ENCODE measurements at regions not wholly inside any gene's neighbourhood (a gene's known extent, or its start where the extent isn't known, plus 50 kb on each side); places are given as distances from the start of the nearest gene placed in this dataset.

DNA sequence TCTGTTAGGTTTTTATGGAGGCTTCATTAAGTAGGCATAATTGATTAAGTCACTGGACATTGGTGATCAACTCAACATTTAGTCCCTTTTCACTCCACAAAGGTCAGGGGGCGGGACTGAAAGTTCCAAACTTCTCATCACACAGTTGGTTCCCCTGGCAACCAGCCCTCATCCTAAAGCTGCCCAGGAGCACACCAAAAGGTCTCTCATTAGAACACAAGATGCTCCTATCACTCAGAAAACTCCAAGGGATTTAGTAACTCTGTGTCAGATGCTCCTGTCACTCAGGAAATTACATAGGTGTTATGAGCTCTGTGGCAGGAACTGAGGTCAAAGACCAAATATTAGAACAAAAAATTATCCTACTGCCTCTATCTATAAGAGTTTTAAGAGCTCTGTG, 321.5 kb downstream of the OTOL1 start:
- DNase-seq, result no peak

DNA sequence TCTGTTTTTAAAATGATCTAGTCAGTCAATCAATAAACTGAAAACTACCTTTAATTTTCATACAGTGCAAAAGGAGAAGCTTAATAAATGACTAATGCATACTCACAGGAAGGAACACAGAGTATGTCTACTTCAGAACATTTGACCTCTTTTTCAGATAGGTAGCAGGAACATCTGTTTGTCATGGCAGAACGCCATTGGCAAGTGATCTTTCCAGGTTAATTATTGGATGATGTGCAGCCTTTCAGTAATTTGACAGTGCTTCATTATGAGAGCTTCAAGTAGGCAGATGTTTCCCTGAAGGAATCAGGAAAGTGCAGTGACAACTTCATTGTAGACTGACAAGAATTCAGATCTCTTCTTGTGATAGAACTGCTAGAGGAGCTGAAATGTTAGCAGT, 325.0 kb downstream of the OTOL1 start:
- DNase-seq, result no peak

DNA sequence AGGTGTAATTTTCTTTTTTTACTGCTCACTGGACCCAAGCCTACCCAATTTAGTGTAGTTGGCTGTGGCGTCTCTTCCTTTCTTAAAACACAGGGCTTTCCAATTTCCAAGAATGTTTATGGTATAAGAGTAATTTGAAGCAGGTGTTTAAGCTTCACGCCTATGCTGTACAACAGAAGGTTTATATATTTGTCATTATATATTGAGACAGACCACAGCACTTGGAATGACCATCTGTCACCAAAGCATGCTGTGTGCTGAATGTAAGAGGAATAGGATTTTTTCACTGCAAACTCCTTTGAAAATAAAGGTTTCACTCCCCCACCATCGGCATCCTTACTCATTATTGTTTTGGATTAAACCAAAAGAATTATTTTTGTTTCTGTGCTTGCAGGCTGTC, 325.7 kb downstream of the OTOL1 start:
- no peak for DNase-seq

DNA sequence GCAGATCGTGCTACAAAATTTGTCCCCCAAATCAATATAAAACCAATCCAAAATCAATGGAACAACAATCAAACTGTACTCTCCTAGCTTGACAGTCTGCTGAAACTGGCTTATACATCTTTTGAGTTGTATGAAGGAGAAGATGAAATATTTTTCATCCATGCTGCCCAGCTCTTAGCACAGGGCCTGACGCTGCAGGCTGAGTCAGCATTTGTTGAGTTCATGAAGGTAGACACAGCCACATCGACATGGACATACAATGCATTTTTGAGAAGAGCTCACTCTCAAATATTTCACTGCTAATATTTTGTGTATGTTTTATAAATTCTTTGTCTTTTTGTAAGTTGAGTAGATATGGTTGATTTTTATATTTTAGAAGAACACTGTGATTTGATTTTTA, 327.3 kb downstream of the OTOL1 start:
- DNase-seq, result no peak

DNA sequence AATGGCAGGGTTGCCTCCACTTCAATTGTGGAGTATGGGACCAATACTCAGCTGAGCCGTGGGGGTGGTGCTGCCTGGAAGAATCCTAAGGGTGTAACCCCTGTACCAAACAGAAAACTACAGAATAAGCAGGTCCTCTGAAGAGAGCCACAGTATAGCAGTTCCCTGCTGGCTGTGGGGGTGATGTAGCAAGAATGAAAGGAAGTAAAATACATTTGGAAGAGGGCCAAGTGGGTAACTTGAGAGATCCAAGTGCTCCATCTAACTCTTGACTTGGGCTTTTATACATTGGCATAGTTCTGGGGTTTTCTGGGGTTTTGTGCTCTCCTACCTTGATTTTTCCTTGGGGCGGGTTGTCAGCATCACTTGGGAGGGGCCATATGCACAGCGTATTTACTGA, 341.4 kb downstream of the OTOL1 start:
- DNase-seq, result no peak

DNA sequence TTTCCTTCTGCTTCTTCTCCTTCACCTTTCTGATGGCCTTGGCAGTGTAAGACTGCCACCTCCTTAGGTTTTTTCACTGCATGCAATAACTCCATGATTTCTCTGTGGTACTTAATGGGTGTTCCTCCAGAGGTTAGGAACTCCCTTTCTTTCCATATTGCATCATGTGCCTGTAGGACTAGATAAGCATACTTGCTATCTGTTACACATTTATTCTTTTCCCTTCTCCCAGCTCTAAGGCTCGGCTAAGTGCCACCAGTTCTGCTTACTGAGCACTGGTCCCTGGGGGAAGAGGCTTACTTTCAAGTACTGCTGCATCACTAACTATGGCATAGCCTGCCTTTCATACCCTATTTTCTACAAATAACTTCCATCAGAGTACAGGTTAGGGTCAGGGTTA, 351.8 kb downstream of the OTOL1 start:
- no peak for DNase-seq

DNA sequence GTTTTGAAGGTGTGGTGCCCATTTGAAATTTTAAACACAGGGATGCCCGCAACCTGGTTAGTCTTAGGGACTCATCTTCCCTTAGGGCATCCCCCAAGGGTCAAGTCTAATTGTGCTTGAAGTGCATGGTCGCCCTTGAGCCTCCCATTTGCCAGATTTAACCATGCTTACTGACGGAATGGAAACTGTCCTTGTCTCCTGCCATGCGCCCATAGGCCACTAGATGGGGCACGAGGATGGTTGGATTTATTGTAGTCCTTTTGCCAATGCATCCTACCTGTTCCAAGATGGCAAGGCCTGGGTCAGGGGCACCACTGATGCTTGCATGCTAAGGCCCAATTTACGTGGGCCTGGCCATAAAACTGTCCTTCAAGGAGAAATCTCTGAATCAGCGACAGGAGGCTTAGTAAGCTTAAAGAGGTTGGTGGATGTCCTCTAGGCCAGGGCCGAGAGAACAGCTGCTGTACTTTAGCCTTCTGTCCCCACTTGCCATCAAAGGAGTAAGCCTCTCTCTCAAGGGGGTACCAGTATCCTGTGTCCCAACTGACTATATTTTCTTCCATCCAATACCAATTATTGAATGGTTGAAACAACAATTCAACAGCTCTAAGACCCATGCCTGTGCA, 355.4 kb downstream of the OTOL1 start:
- DNase-seq, result peak; percentile 57

DNA sequence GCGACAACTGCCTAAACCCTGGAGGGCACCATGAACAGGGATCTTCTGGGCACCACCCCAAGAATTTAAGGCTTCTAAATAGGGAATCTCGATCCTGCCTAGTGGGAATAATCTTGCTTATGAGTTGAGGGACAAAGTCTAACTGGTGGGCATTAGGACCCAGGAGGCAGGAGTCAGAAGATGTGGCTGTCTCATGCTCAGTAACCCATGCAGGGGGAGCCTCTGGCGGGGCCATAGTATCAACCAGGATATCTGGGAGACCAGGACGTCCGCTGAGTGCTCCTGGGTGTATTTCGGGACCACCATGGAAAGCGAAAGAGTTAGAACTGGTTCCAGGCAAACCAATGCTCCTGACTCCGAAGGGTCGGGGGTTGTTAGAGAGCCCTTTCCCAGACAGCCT, 356.1 kb downstream of the OTOL1 start:
- DNase-seq, result no peak

DNA sequence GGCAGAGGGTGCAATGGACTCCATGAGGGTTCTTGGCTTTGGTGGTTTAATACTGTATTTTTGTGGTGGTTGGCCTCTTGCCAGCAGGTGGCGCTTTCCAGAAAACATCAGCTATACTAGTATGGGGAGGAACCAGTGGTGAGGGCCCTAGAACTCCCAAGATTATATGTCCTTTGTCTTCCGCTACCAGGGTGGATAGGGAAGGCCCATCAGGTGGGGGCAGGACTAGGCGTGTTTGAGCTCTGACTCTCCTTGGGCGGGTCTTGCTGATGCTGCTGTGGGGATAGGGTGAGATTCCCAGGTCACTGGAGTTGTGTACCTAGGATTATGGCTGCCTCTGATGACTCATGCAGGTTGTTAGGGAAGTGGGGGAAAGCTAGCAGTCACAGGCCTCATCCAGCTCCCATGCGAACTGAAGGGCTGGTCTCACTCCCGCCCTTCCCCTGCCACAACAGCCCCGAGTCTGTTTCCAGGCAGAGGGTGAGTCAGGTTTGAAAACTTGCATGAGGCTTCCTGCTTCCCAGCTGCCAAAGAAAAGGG, 357.7 kb downstream of the OTOL1 start:
- DNase-seq, result peak; percentile 71

DNA sequence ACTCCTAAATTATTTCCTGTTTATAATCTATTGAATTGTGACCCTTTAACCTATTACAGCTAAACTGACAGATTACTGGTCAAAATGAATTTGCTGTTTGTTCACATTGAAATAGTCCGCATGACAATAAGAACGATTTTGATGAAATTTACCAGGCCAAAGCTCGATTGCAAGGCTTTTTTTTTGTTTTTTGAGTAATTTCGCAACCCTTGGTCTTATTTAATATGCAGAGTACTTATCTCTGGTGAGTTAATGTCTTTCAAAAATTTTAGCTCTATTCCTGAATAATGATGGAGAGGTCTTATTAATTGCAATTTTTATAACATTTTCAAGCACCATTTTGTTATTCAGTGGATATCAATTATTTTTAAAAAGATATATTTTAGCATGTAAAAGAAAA, 362.4 kb downstream of the OTOL1 start:
- no peak for DNase-seq

DNA sequence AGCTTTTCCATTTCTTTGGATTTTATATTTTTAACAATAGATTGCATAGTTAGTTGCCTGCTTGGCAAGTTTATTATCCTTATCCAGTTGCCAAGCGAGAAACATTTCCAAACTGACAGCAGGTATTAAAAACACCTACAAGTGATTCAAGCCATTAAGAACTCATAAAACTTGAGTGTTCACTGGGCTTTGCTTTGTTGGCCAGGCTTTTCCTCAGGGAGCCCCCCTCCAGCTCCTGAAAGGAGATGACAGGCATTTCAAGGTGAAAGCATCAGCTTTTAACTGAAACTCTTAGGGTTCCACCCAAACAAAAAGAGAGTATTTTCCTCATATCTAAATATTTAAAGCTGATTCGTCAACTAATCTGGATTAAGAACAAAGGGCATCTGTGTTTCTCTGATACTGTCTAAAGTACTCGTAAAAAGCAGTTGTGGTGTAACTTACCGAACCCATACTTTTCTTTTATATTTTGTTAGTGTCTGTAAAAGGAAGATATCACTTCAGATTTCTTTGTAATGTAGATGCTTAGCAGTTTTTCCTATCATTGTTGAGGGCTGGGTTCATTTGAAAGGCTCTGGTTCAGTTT, 363.4 kb downstream of the OTOL1 start:
- DNase-seq, result no peak

DNA sequence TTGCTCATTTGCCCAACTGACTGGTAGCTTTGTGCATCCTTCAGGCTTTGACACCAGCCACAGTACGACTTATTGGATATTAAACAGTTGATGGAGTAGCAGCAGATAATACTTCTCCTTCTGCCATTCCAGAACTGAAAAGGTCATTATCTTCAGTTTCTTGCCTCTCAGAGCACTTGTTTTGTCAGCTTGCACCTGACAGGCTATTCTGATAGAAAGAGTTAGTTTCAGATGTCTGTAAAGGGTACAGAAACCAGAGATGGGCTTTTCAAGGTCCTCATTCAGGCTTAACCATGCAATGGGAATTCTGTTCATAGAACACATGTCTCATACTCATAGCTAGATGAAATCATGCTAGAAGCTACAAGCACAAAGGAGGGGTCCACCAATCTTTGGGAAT, 367.2 kb downstream of the OTOL1 start:
- DNase-seq, result no peak

DNA sequence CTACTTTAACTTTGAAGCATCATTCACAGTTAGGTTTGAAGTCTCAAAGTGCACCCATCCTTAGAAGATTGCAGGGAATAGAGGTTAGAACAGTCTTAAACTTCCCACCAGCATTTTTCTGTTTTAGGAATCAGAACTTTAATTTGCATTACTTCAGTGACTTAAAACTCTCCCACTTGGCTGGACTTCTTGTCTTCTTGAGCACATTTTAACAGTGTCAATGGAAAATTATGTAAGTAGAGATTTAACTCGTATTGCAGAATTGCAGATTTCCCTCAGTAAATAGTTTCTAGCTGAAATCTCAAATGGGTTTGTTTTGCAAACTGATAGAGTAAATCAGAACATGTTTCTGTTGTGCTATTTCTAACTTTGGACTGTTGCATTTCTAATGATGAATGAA, 369.6 kb downstream of the OTOL1 start:
- no peak for DNase-seq

DNA sequence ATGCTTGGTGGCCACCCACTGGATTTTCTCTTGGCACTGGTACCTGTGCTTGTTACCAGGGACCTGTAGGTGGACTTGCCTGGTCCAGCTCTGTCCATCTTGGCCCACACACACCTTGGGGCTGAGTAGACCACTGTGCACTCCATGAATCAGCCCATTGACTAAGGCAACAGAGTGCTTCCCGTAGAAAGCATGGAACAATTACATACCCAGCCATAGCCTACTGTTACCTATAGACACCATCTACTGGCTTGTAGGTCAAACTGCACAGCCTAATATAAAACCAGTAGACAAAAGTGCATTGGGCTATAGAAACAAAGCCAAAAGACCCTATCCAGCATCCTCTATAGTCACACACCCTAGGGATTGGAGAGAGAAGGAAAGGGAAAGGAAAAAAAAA, 378.9 kb downstream of the OTOL1 start:
- no peak for DNase-seq

DNA sequence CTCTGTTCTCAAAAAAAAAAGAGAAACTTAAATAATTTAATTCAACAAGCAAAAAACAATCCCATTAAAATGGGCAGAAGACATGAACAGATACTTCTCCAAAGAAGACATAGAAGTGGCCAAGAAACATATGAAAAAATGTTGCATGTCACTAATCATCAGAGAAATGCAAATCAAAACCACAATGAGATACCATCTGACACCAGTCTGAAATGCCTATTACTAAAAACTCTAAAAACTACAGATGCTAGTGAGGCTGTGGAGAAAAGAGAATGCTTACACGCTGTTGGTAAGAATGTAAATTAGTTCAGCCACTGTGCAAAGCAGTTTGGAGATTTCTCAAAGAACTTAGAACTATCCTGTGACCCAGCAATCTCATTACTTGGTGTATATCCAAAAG, 382.9 kb downstream of the OTOL1 start:
- DNase-seq, result no peak

DNA sequence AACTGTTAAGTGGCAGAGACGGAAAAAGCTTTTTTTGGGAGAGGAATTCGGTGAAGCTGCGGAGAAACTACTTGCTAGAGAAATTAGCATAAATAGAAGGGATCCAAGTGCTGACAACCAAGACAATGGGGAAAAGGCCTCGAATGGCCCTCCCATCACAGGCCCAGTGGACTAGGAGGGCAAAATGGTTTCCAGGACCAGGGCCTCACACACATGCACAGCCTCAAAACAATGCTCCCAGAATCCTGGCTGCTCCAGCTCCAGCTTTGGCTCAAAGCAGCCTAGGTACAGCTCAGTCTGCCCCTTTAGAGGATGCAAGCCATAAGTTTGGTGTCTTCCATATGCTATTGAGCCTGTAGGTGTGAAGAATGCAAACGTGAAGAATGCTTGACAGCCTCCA, 388.2 kb downstream of the OTOL1 start:
- DNase-seq, result no peak

DNA sequence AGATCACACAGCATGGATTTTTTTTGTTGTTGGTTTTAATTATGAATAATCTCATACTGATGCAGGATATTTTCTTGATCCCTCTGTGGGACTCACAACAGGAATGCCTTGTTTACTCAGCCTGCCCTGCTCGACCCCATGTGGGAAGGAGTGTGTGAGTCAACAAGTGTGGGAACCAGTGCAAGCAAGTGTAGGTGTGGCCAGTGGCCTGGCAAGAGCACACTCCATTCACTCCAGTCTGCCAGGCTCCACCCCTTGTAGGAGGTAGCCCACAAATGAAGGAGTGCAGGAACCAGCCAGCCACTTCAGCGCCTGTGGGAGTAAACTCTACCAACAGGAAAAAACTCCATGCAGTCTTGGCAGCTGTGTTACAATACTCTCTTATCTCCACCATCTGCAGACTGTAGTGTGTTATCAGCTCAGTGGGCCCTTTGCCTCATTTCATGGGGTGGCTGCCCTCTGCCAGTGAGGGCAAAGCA, 393.6 kb downstream of the OTOL1 start:
- DNase-seq, result peak; percentile 70

DNA sequence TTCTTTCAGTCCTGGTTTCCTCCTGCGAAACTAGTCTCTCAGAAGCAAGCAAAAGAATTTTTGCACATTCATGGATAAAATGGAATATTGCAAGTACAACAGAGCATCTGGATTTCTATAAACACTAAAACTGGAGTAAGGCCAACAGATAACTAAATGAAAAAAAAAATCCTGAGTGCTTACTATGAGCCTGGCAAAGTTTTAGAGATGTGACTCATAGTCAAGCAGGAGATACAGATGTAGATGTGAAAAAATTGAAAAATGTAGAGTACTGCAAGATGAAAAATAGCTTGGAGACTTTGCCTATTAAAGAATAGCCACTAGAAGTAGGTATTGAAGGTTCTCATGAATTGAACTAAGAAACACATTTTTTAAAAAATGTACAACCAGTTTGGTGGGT, 397.4 kb downstream of the OTOL1 start:
- DNase-seq, result peak; percentile 1

DNA sequence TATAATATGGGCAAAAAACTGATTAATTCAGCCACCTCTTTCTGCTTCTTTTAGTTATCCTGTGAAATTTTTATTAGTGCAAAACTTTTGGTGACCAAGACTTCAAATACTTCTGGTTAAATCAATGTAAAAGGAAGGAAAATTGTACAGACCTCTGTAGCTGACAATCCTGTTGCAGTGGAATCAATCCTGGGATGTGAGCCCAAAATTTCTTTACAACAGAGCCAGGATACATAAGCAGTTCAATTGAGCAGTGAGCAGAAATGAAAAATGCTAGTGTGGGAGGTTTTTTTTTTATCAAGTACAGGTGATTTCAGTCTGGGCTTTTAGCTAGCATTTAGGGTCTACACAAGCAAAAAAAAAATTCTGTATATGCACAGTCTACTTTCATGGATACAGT, 398.0 kb downstream of the OTOL1 start:
- no peak for DNase-seq

DNA sequence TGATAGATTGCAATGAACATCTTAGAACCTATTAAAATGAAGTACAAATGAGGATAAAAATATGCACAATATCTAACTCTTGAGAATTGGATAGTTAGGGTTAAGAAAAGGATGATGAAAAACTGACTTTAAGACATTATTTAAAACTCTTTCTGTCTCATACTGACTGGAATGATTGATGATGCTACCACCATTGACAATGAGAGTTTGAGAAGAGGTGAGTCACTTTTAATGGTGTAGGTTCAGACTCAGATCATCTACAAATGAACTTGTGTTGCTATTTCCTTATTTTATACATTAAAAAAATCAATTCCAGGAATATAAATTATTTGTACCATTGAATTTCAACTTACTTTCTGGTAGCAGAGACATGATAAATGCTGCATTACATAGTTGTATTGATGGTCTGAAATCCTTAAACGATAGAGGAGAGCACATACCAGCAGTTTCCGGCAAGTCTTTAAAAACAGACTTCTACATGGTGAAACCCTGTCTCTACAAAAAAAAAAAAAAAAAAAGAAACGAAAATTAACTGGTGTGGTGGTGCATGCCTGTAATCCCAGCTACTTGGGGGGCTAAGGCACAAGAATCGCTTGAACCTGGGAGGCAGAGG, 409.0 kb downstream of the OTOL1 start:
- no peak for DNase-seq

DNA sequence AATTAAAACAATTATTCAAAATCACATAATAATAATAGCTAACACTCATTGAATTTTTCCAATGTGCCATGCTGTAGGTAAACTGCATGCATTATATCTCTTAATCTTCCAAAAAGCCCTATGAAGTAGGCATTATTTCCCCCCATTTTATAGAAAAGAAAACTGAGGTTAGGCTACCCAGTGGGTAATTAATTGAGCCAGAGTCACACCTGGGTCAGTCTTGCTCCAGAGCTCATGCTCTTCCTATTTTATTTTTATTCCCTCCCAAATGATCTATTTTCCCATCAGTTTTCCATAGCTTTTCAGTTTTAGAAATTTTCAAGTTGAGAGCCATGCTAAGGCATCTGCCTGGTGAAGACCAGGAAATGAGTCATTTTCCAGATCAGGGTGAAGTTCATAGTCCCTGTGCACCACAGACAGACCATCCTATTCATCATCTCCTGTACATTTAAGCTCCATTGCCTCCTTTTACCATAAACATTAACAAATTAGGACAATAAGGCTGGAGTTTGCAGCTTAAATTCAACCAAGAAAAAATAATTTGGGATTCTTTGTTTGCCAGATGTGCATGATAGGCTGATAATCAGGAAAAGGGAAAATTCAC, 417.3 kb downstream of the OTOL1 start:
- DNase-seq, result peak; percentile 35

DNA sequence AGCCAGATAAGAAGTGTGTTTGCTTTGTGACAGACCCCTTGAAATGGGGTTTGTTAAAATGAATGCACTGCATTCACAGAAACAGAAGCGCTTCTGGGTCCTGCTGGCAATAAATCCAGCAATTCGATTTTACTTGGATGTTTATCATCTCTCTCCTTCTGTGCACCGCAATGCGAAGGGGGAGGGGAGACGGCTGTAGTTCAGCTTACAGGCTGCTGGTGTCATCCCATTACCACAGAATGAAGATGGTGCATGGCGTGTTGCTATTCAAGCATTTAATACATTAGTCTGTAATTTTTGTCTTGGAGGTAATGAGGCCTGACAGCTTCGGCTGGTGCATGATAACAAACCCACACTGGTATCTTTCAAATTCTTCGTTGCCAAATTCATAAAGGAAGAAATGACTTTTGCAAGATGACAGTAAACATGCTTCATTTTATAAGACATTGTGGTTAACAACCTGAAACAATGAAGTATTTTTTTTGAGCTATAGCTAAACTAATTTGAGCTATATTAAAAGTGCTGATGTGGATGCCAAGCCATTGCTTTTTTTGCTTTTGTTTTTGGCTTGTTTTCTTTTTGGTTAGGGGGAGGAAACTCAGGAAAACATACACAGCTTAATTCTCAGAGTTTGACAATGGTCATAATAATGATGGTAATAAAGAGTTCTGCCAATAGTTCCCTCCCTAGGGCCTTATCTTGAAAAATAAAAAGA, 418.3 kb downstream of the OTOL1 start:
- peak; percentile 24 for DNase-seq

DNA sequence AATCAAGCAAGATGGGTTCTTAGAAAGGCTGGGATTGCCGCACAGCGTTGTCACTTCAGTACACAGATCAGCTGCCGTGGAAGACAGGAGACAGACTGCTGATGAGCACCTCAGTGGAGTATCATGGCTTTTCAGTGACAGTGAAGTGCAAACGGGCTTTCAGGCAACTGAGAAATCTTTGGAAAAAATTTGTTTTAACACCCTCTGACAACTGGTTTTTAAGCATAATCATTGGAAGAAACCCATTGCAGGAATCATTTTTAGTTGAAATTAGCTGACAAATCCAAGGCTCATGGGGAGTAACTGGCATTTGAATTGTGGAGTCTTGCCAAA, 418.8 kb downstream of the OTOL1 start:
- DNase-seq, result no peak

Measured in dermis blood vessel endothelial cell (primary cell).